ENCODE measurements at regions not wholly inside any gene's neighbourhood (a gene's known extent, or its start where the extent isn't known, plus 50 kb on each side); places are given as distances from the start of the nearest gene placed in this dataset.

DNA sequence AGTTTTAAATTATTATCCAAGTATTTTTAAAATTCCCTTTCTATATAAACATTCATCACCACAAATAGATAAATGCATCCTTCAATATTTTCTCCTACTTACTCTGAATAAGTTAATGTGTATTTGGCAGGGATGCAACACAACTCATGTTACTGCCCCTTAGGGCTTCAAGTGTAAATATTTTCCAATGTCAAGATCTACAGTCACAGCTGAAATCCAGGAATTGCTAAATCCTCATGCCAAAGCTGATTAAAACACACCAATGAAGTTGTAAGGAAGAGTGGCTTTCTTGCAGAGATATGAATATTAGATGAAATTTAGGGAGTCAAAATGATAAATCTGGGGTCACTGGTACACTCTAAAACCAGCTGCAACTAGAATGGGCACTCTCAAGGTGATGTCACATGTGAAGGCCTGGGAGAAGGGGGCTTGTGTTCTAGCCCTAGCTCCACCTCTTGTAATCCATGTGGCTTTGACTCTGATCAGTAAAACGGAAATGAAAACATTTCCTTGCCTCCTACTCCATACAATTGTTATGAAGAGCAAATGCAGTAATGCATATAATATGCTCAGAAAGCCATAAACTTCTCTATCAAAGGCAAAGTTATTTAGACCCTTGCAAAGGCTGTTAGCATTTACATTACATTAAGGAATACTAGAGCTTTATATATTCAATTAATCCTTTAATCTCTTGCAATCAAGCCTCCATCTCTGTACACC lies 228.1 kb upstream of the NFE2L3 start:
- no peak for TF ChIP-seq POLR2A (IDR thresholded peaks at IDR 0.05; ENCODE audit: low read depth, low read length)
- TF ChIP-seq POLR2AphosphoS5 (IDR thresholded peaks at IDR 0.05; ENCODE audit: low read depth, low read length), result no peak
- no peak for TF ChIP-seq PAX5 (IDR thresholded peaks at IDR 0.05; ENCODE audit: insufficient read depth, low read length, severe bottlenecking)
